HUES48 (cell line): ENCODE measurements at regions not wholly inside any gene's neighbourhood (a gene's known extent, or its start where the extent isn't known, plus 50 kb on each side); places are given as distances from the start of the nearest gene placed in this dataset.

ENCODE experiments used
- H3K27ac ChIP-seq: one replicate; pipeline ENCODE4 v1.7.0; 2013; ENCODE audit warnings: low read depth, low read length, inconsistent platforms
- H3K27me3 ChIP-seq: 2 replicates; pipeline ENCODE4 v1.6.1; 2013; ENCODE audit warnings: mild to moderate bottlenecking, low read length; ENCODE audit not compliant: control insufficient read depth, insufficient read depth
- H3K36me3 ChIP-seq: 2 replicates; pipeline ENCODE4 v1.6.1; 2013; ENCODE audit warnings: low read length; ENCODE audit not compliant: control insufficient read depth, insufficient read depth
- H3K4me1 ChIP-seq: 2 replicates; pipeline ENCODE4 v1.6.1; 2013; ENCODE audit warnings: mild to moderate bottlenecking, low read length; ENCODE audit not compliant: control insufficient read depth, insufficient read depth
- H3K4me3 ChIP-seq: 2 replicates; pipeline ENCODE4 v1.5.1; 2013; ENCODE audit warnings: mild to moderate bottlenecking, low read depth, low read length
- H3K9ac ChIP-seq: 2 replicates; pipeline ENCODE4 v1.6.1; 2013; ENCODE audit warnings: mild to moderate bottlenecking, low read depth, low read length, moderate library complexity
- H3K9me3 ChIP-seq: 2 replicates; pipeline ENCODE4 v1.6.1; 2013; ENCODE audit warnings: low read length; ENCODE audit not compliant: control insufficient read depth, insufficient read depth

DNA sequence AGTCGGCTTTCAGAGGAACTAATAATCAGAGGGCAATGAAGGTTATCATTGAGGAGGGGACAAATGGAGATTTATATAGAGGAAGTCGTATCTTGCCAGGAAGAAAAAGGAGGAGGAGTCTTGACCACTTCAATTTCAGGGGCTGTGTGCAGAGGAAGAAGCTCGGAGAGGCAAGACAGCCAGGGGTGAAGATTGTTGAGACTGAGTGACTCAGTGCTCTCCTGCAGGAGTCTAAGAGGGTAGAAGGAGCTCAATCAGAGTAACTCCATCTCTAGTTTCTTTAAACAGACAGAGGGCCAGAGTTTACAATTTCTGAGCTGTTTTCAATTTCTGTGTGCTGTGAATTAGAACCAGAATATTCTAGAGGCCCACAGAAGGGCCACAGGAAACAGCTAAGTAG lies 439.3 kb upstream of the PRICKLE1 start:
- Histone ChIP-seq H3K27me3 (no peaks in the 10 kb centered on the region), H3K9me3 (no peaks in the 10 kb centered on the region), H3K36me3 (no peaks in the 10 kb centered on the region), H3K4me3 (no peak overlapping the region), H3K27ac (no peak overlapping the region), H3K4me1 (no peaks in the 10 kb centered on the region), H3K9ac (no peak overlapping the region)

DNA sequence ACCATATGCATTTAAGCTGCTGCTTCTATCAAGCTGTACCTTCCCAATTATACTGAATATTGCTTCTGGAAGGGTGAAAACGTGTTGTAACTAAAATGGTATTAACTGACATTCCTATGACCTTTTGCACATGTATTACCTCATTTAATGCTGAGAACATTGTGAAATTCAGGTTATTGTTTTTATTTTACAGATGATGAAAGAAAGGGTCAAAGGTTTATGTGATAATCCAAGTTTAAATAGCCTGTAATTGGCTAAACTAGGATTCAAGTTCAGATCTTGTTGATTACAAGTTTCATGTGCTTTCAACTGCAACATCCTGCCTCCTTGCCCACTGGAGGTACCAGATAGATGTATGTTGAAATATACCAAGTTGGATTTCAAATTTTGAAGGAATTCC lies 433.3 kb upstream of the PRICKLE1 start:
- Histone ChIP-seq H3K36me3 (no peaks in the 10 kb centered on the region), H3K27ac (no peak overlapping the region), H3K9me3 (no peaks in the 10 kb centered on the region), H3K27me3 (no peaks in the 10 kb centered on the region), H3K4me3 (no peak overlapping the region), H3K9ac (no peak overlapping the region), H3K4me1 (no peaks in the 10 kb centered on the region)

DNA sequence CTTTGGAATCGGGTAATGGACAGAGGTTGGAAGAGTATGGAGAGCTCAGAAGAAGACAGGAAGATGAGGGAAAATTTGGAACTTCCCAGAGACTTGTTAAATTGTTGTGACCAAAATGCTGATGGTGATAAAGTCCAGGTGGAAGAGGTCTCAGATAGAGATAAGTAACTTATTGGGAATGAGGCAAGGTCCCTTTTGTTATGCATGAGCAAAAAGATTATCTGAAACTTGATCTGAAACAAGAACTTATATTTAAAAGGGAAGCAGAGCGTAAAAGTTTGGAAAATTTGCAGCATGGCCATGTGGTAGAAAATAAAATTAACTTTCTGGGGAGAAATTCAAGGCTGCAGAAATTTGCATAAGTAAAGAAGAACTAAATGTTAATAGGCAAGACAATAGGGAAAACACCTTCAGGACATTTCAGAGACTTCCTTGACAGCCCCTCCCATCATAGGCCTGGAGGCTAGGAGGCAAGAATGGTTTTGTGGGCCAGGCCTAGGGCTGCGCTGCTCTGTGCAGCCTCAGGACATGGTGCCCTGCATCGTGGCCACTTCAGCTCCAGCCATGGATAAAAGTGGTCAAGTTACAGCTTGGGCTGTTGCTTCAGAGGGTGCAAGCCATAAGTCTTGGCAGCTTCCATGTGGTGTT lies 425.7 kb upstream of the PRICKLE1 start:
- H3K4me3 ChIP-seq, result no peak overlapping the region
- no peak overlapping the region for H3K9ac ChIP-seq
- no peaks in the 10 kb centered on the region; the same call in 1 of the 2 replicates for H3K4me1 ChIP-seq

DNA sequence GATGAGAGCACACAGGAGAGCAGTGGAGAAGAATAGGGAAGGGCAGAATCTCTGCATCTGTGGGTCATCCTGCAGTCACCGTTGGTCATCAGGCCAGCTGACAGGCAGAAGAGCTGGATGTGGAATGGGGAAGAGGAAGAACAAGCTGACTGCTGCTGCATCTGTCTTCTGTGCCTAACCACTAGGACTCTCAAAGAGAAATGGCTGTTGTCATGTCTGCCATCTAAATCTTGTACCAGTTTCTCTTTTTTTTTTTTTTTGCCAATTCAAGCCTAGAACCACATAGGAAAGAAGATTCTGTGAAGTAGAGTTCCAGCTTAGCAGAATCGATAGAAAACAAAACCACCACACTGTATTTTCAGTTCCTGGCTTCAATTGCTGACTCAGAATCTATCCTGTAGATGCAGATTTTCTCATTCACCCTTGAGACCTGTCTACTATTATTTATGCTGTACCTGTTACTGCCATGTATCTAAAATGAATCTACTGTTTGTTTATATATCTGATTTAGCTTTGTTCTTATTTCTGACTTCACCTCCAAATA lies 421.9 kb upstream of the PRICKLE1 start:
- Histone ChIP-seq H3K4me1 (peaks cover 17% of the 10 kb centered on the region), H3K9me3 (peaks cover 13% of the 10 kb centered on the region), H3K9ac (no peak overlapping the region), H3K4me3 (no peak overlapping the region), H3K36me3 (no peaks in the 10 kb centered on the region), H3K27me3 (no peaks in the 10 kb centered on the region), H3K27ac (no peak overlapping the region)

More for the DNA sequence above, 425.7 kb upstream of the PRICKLE1 start:
- Histone ChIP-seq H3K9me3 (peaks cover 13% of the 10 kb centered on the region), H3K27me3 (no peaks in the 10 kb centered on the region), H3K36me3 (no peaks in the 10 kb centered on the region), H3K27ac (no peak overlapping the region)

DNA sequence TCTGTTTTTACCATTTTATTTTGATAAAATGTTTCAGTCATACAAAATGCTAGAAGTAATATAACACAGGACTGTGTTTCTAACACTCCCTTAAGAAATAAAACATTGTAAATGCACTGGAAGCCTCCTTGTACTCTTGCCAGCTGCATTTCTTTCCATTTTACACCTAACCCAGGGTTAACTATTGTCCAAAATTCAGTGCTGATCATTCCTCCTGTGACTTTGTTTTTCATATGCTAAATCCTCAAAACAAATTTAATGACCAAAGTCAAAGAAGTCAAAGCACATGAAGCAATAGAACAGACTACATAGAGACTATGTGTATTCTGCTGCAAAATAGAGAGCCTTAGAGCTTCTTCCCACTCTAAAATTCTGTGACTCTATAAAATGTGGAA lies 420.3 kb upstream of the PRICKLE1 start:
- Histone ChIP-seq H3K4me3 (no peak overlapping the region), H3K9ac (no peak overlapping the region), H3K4me1 (peaks cover 22% of the 10 kb centered on the region), H3K27me3 (no peaks in the 10 kb centered on the region), H3K36me3 (no peaks in the 10 kb centered on the region), H3K9me3 (peaks cover 4% of the 10 kb centered on the region; the same call in 1 of the 2 replicates), H3K27ac (peak overlapping the region; percentile 17)

DNA sequence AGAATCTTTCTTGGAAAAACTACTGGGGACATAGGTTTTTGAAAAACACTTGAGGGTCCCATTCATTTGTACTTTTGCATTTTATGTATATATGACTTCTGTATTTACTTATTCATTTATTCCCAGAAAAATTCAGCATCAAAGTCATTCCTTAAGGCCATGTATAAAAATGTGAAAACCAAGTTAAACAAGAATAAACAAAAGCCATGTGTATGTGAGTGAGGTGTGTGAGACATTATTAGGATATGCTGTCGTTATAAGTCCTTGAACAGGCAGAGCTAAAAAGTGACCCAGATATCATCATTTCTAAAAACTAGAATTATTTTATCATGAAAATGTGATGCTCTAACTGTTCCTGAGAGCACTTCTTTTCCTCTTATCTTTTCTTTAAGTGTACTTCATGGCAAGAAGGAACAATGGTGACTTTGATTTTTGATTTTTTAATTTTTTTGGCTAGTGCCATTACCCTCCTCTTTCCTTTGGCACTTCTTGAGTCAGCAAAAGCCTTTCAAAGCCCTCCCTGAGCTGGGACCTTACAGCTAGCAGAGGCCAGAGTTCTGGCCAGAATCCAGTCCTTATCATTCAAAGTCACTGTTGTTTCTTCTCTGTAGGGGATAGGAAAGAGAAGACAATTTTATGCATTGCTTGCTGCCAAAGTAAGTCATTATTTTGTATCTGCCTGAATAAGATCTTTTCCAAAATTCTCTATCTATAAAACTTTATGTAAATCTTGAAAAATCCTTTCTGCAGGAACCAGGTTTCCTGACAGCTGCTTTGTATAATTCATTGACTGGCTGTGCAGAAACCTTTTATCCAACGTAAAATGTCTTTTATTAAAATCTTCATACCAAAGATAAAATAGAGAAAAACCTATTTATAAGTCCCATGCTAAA lies 419.7 kb upstream of the PRICKLE1 start:
- Histone ChIP-seq H3K27me3 (no peaks in the 10 kb centered on the region), H3K4me1 (peaks cover 25% of the 10 kb centered on the region), H3K9me3 (no peaks in the 10 kb centered on the region), H3K27ac (peak overlapping the region; percentile 17), H3K9ac (no peak overlapping the region), H3K4me3 (no peak overlapping the region), H3K36me3 (no peaks in the 10 kb centered on the region)

DNA sequence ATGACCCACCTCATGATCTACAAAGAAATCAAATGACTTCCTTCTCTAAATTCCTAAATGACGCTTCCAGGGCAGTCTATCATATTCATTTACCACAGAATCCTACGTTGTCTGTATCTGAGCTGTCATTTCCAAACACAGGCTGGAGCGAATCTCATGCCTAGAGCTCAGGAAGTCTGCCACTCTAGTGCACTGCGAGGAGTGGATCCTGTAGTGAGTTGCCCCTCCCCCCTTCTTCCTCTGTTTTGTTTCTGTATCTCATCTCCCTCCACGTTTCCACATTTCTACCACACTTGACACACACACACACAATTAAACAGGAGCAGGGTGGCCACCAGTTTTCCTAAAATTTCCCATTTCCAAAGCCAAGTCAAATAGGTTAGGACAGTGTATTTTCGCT lies 415.4 kb upstream of the PRICKLE1 start:
- Histone ChIP-seq H3K9ac (no peak overlapping the region), H3K4me1 (peaks cover 22% of the 10 kb centered on the region), H3K4me3 (no peak overlapping the region), H3K27ac (no peak overlapping the region), H3K27me3 (no peaks in the 10 kb centered on the region), H3K36me3 (no peaks in the 10 kb centered on the region), H3K9me3 (no peaks in the 10 kb centered on the region)

DNA sequence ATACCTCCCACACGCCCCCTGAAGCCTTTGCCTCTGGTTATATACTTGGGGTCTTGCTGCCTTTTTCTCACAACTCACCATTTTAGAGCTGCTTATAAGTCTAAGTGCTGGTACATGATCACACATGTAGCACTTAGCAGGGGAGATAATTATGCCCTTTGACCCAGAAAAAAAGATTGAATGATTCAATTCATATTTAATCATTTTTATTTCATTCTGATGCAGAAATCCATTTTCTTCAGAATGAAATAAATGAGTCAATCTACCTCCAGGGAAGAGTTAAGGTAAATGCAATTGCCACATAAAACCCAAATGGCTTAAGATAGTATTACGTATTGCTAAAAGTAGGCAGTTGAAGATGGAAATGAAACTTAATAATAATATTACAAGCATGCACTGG lies 414.6 kb upstream of the PRICKLE1 start:
- H3K4me1 ChIP-seq, result peaks cover 15% of the 10 kb centered on the region
- H3K9me3 ChIP-seq, result no peaks in the 10 kb centered on the region
- no peak overlapping the region for H3K9ac ChIP-seq
- no peaks in the 10 kb centered on the region for H3K27me3 ChIP-seq
- no peak overlapping the region for H3K4me3 ChIP-seq
- no peaks in the 10 kb centered on the region for H3K36me3 ChIP-seq
- H3K27ac ChIP-seq, result no peak overlapping the region

DNA sequence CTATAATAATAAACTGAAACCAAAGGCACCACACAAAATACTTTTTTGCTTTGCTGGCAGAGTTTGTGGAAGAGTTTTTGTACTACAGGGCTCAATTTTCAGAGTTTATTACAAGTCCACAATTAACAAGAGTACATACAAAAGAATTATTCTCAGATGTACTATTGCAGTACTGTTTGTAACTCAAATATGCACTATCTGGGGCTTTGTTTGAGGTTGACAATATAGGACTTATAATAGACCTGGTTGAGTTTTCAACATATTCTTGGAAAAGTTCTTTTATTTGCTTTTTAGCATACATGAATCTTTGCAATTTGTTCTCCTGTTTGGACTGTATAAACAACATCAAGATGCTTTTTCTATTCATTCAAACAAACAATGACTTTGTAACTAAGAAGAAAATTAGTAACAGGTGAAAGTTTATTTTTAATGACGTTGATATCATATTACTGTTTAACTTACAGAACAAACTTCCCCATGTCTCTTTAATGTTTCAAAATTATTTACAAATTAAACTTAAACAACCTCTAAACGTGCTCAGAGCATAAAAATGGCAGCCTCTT lies 407.4 kb upstream of the PRICKLE1 start:
- H3K27ac ChIP-seq, result no peak overlapping the region
- H3K36me3 ChIP-seq, result no peaks in the 10 kb centered on the region
- H3K4me1 ChIP-seq, result no peaks in the 10 kb centered on the region
- no peaks in the 10 kb centered on the region for H3K27me3 ChIP-seq
- no peak overlapping the region for H3K9ac ChIP-seq
- no peaks in the 10 kb centered on the region for H3K9me3 ChIP-seq
- H3K4me3 ChIP-seq, result no peak overlapping the region

DNA sequence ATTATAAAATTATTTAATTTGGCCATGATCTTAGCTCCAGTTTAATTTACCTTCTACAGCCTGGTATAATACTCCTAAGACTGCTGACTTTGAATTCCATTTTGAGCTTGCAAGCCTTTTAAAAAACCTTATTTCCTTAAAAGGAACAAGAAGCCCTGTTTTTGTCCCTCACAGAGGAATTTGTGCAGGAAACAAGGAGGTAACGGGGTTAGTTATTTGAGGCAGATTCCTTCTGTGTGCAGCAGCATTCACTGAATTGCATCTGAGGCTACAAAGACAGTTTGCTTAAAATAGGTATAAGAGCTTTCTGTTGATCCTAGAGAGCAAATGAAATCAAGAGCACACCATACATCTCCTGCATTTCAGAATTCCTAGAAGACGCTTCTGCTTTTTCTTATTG lies 403.3 kb upstream of the PRICKLE1 start:
- Histone ChIP-seq H3K4me1 (no peaks in the 10 kb centered on the region), H3K27ac (no peak overlapping the region), H3K36me3 (no peaks in the 10 kb centered on the region), H3K9ac (no peak overlapping the region), H3K4me3 (no peak overlapping the region), H3K27me3 (no peaks in the 10 kb centered on the region), H3K9me3 (no peaks in the 10 kb centered on the region)

DNA sequence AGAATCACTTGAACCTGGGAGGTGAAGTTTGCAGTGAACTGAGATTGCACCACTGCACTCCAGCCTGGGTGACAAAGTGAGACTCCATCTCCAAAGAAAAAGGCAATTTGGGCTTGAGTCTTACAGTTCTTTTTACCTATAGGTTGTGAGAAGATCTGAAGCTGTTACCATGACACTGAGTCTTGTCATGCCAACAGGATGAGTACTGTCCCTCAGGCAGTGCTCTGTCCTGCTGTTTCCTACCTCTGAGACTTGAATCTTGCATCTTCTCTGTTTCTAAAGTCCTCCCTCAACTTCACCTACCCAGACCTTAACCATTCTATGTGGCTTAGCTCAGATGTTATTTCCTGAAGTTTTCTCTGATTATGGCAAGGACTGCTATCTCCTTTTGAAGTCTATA lies 400.8 kb upstream of the PRICKLE1 start:
- Histone ChIP-seq H3K4me3 (no peak overlapping the region), H3K9ac (no peak overlapping the region), H3K9me3 (no peaks in the 10 kb centered on the region), H3K36me3 (no peaks in the 10 kb centered on the region), H3K27ac (no peak overlapping the region), H3K4me1 (peaks cover 20% of the 10 kb centered on the region), H3K27me3 (no peaks in the 10 kb centered on the region)
